ENCODE measurements at regions not wholly inside any gene's neighbourhood (a gene's known extent, or its start where the extent isn't known, plus 50 kb on each side); places are given as distances from the start of the nearest gene placed in this dataset.

- TF ChIP-seq TAF1 (IDR thresholded peaks at IDR 0.05; ENCODE audit: borderline replicate concordance, insufficient read depth, low read length) (no peak), FOXP2 (optimal IDR thresholded peaks at IDR 0.05; ENCODE audit: borderline replicate concordance, extremely low read depth, extremely low read length, insufficient read depth) (no peak), POLR2AphosphoS5 (IDR thresholded peaks at IDR 0.05; ENCODE audit: low read depth, low read length) (no peak), SIN3A (IDR thresholded peaks at IDR 0.05; ENCODE audit: borderline replicate concordance, insufficient read depth, low read length) (no peak)
- TF ChIP-seq, protein P1, sequence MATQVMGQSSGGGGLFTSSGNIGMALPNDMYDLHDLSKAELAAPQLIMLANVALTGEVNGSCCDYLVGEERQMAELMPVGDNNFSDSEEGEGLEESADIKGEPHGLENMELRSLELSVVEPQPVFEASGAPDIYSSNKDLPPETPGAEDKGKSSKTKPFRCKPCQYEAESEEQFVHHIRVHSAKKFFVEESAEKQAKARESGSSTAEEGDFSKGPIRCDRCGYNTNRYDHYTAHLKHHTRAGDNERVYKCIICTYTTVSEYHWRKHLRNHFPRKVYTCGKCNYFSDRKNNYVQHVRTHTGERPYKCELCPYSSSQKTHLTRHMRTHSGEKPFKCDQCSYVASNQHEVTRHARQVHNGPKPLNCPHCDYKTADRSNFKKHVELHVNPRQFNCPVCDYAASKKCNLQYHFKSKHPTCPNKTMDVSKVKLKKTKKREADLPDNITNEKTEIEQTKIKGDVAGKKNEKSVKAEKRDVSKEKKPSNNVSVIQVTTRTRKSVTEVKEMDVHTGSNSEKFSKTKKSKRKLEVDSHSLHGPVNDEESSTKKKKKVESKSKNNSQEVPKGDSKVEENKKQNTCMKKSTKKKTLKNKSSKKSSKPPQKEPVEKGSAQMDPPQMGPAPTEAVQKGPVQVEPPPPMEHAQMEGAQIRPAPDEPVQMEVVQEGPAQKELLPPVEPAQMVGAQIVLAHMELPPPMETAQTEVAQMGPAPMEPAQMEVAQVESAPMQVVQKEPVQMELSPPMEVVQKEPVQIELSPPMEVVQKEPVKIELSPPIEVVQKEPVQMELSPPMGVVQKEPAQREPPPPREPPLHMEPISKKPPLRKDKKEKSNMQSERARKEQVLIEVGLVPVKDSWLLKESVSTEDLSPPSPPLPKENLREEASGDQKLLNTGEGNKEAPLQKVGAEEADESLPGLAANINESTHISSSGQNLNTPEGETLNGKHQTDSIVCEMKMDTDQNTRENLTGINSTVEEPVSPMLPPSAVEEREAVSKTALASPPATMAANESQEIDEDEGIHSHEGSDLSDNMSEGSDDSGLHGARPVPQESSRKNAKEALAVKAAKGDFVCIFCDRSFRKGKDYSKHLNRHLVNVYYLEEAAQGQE (IDR thresholded peaks at IDR 0.05; ENCODE audit: insufficient read depth in 1 of 2, low read depth in 2 of 2, low read length in 2 of 2): no peak
Observed at GRCh38 chr1:217136895-217137205, 413.6 kb upstream of the ESRRG start.

DNA sequence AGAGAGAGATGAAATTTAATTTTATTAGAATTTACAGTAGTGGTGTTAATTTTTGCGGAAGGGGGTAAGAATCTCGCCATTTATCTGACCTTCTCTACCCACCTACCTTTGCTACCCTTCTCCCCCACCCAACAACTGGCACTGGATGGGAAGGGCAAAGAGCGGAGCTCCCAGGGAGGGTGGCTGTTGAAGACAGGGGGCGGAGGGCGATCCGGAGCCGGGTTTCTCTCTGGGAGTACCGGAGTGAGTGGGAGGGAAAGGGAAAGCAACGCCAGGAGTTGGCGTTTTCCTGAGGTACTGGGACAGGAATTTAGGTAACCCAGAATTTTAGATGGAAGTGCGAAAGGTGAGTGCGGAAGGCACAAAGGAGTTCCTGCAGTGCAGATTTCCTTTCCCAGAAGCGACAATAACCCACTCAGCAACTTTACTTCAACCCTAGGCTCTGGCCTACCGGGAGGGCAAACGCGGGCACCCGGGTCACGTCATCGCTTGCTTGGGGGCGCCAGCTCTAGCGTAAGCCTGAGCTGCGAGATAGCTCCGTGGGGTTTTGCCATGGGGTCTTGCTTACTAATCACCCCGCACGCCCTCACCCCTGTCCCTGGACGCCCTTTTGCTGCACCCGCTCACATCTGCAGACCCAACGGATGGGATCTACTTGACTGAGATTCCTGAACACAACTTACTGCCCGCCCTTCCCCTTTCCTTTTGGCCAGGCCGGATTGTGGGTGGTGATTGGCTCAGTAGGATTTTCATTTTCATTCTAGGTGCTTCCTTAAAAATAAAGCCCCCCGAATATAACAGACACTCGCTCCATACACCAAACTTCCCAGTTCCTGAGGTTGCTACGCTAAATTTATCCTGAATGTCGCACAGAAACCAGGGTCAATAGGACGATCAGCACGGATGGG is 413.0 kb upstream of the ESRRG start:
- no peak for TF ChIP-seq SIN3A (IDR thresholded peaks at IDR 0.05; ENCODE audit: borderline replicate concordance, insufficient read depth, low read length)
- no peak for TF ChIP-seq FOXP2 (optimal IDR thresholded peaks at IDR 0.05; ENCODE audit: borderline replicate concordance, extremely low read depth, extremely low read length, insufficient read depth)
- no peak for TF ChIP-seq TAF1 (IDR thresholded peaks at IDR 0.05; ENCODE audit: borderline replicate concordance, insufficient read depth, low read length)
- TF ChIP-seq, protein P1 (IDR thresholded peaks at IDR 0.05; ENCODE audit: insufficient read depth in 1 of 2, low read depth in 2 of 2, low read length in 2 of 2): no peak

DNA sequence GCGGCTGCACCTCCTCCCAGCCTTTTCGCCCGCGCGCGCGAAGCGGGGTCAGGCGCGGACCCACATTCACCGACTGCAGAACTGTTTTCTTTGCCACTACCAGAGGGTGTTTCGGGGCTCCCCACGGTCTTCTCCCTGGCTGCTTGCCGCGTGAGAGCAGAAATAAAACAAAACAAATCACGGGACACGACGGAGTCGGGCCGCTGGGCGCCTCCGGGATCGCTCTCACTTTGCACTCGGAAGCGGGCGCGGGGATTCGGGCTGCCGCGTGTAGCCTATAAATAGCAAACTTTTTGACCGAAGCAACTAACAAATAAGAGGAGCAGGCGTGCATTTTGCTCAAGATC is 412.3 kb upstream of the ESRRG start:
- TF ChIP-seq TAF1 (IDR thresholded peaks at IDR 0.05; ENCODE audit: borderline replicate concordance, insufficient read depth, low read length) (no peak), SIN3A (IDR thresholded peaks at IDR 0.05; ENCODE audit: borderline replicate concordance, insufficient read depth, low read length) (no peak), POLR2AphosphoS5 (IDR thresholded peaks at IDR 0.05; ENCODE audit: low read depth, low read length) (no peak), FOXP2 (optimal IDR thresholded peaks at IDR 0.05; ENCODE audit: borderline replicate concordance, extremely low read depth, extremely low read length, insufficient read depth) (no peak)
- TF ChIP-seq, protein P1 (IDR thresholded peaks at IDR 0.05; ENCODE audit: insufficient read depth in 1 of 2, low read depth in 2 of 2, low read length in 2 of 2): no peak

GRCh38 chr1:217134857-217135568 is 411.8 kb upstream of the ESRRG start:
- TF ChIP-seq FOXP2 (optimal IDR thresholded peaks at IDR 0.05; ENCODE audit: borderline replicate concordance, extremely low read depth, extremely low read length, insufficient read depth): no peak
- TF ChIP-seq, protein P1 (IDR thresholded peaks at IDR 0.05; ENCODE audit: insufficient read depth in 1 of 2, low read depth in 2 of 2, low read length in 2 of 2): no peak
- TF ChIP-seq POLR2AphosphoS5 (IDR thresholded peaks at IDR 0.05; ENCODE audit: low read depth, low read length): no peak
- TF ChIP-seq TAF1 (IDR thresholded peaks at IDR 0.05; ENCODE audit: borderline replicate concordance, insufficient read depth, low read length): no peak
- TF ChIP-seq SIN3A (IDR thresholded peaks at IDR 0.05; ENCODE audit: borderline replicate concordance, insufficient read depth, low read length): no peak

Data from PFSK-1 (cell line).